ENCODE measurements at regions not wholly inside any gene's neighbourhood (a gene's known extent, or its start where the extent isn't known, plus 50 kb on each side); places are given as distances from the start of the nearest gene placed in this dataset.

- Histone ChIP-seq H3K36me3 (replicated peaks; ENCODE audit: insufficient read depth, low read depth) (no peaks in the 10 kb centered on the region), H3K9me2 (replicated peaks; ENCODE audit: insufficient read depth) (no peaks in the 10 kb centered on the region), H3K4me3 (no peak overlapping the region), H3K4me1 (ENCODE audit: insufficient read depth) (peaks cover 8% of the 10 kb centered on the region), H3K27me3 (no peaks in the 10 kb centered on the region), H3K4me2 (no peak overlapping the region), H3K9me3 (ENCODE audit: low read depth) (no peaks in the 10 kb centered on the region), H3K79me2 (no peaks in the 10 kb centered on the region), H3K27ac (no peak overlapping the region), H4K20me1 (ENCODE audit: insufficient read depth, poor library complexity, severe bottlenecking) (no peaks in the 10 kb centered on the region), H2AFZ (no peak overlapping the region)
- no peak for DNase-seq (ENCODE audit: low spot score)
- no peak for TF ChIP-seq EZH2 (IDR thresholded peaks at IDR 0.05; ENCODE audit: borderline replicate concordance)
- no peak for TF ChIP-seq CTCF (IDR thresholded peaks at IDR 0.05; ENCODE audit: poor library complexity)
- no peak for TF ChIP-seq EZH2phosphoT487 (IDR thresholded peaks at IDR 0.05; ENCODE audit: low read depth, severe bottlenecking, unreplicated experiment)
- WGBS (ENCODE audit: low lambda C conversion rate, missing lambda C conversion rate): 86% methylated on average over 1 of the region's 1 CpG
Observed at GRCh38 chr6:15014958-15015357, 230.9 kb upstream of the JARID2 start.

- H3K9me2 ChIP-seq (replicated peaks; ENCODE audit: insufficient read depth): no peaks in the 10 kb centered on the region
- H3K27ac ChIP-seq: no peak overlapping the region
- H3K36me3 ChIP-seq (replicated peaks; ENCODE audit: insufficient read depth, low read depth): no peaks in the 10 kb centered on the region
- no peak overlapping the region for H2AFZ ChIP-seq
- 49% methylated on average over 6 of the region's 6 CpGs for WGBS (ENCODE audit: low lambda C conversion rate, missing lambda C conversion rate)
- peaks cover 8% of the 10 kb centered on the region for H3K4me1 ChIP-seq (ENCODE audit: insufficient read depth)
- TF ChIP-seq EZH2 (IDR thresholded peaks at IDR 0.05; ENCODE audit: borderline replicate concordance) (no peak), EZH2phosphoT487 (IDR thresholded peaks at IDR 0.05; ENCODE audit: low read depth, severe bottlenecking, unreplicated experiment) (no peak), CTCF (IDR thresholded peaks at IDR 0.05; ENCODE audit: poor library complexity) (no peak)
- no peaks in the 10 kb centered on the region for H4K20me1 ChIP-seq (ENCODE audit: insufficient read depth, poor library complexity, severe bottlenecking)
- peak overlapping the region; percentile 36 for H3K4me2 ChIP-seq
- no peak for DNase-seq (ENCODE audit: low spot score)
- H3K79me2 ChIP-seq: no peaks in the 10 kb centered on the region
- no peaks in the 10 kb centered on the region for H3K9me3 ChIP-seq (ENCODE audit: low read depth)
- H3K27me3 ChIP-seq: no peaks in the 10 kb centered on the region
- no peak overlapping the region for H3K4me3 ChIP-seq
Observed at GRCh38 chr6:15016813-15017212, 229.1 kb upstream of the JARID2 start.

- H3K27ac ChIP-seq: no peak overlapping the region
- no peaks in the 10 kb centered on the region for H3K27me3 ChIP-seq
- TF ChIP-seq EZH2phosphoT487 (IDR thresholded peaks at IDR 0.05; ENCODE audit: low read depth, severe bottlenecking, unreplicated experiment) (no peak), EZH2 (IDR thresholded peaks at IDR 0.05; ENCODE audit: borderline replicate concordance) (no peak), CTCF (IDR thresholded peaks at IDR 0.05; ENCODE audit: poor library complexity) (no peak)
- no peaks in the 10 kb centered on the region for H3K9me3 ChIP-seq (ENCODE audit: low read depth)
- H2AFZ ChIP-seq: no peak overlapping the region
- no peak overlapping the region for H3K4me3 ChIP-seq
- H3K4me1 ChIP-seq (ENCODE audit: insufficient read depth): peaks cover 8% of the 10 kb centered on the region
- H3K36me3 ChIP-seq (replicated peaks; ENCODE audit: insufficient read depth, low read depth): no peaks in the 10 kb centered on the region
- H3K79me2 ChIP-seq: no peaks in the 10 kb centered on the region
- no peaks in the 10 kb centered on the region for H3K9me2 ChIP-seq (replicated peaks; ENCODE audit: insufficient read depth)
- WGBS (ENCODE audit: low lambda C conversion rate, missing lambda C conversion rate): 25% methylated on average over 11 of the region's 11 CpGs
- peak; percentile 38 for DNase-seq (ENCODE audit: low spot score)
- H3K4me2 ChIP-seq: peak overlapping the region; percentile 36
- no peaks in the 10 kb centered on the region for H4K20me1 ChIP-seq (ENCODE audit: insufficient read depth, poor library complexity, severe bottlenecking)
Observed at GRCh38 chr6:15017261-15017660, 228.6 kb upstream of the JARID2 start.

- H2AFZ ChIP-seq: no peak overlapping the region
- H3K36me3 ChIP-seq (replicated peaks; ENCODE audit: insufficient read depth, low read depth): no peaks in the 10 kb centered on the region
- no peak for TF ChIP-seq EZH2 (IDR thresholded peaks at IDR 0.05; ENCODE audit: borderline replicate concordance)
- no peak for TF ChIP-seq CTCF (IDR thresholded peaks at IDR 0.05; ENCODE audit: poor library complexity)
- no peak for TF ChIP-seq EZH2phosphoT487 (IDR thresholded peaks at IDR 0.05; ENCODE audit: low read depth, severe bottlenecking, unreplicated experiment)
- H3K79me2 ChIP-seq: no peaks in the 10 kb centered on the region
- WGBS (ENCODE audit: low lambda C conversion rate, missing lambda C conversion rate): 81% methylated on average over 9 of the region's 9 CpGs
- H3K4me3 ChIP-seq: no peak overlapping the region
- H3K9me3 ChIP-seq (ENCODE audit: low read depth): no peaks in the 10 kb centered on the region
- no peak for DNase-seq (ENCODE audit: low spot score)
- H3K4me1 ChIP-seq (ENCODE audit: insufficient read depth): peaks cover 8% of the 10 kb centered on the region
- no peaks in the 10 kb centered on the region for H4K20me1 ChIP-seq (ENCODE audit: insufficient read depth, poor library complexity, severe bottlenecking)
- H3K27ac ChIP-seq: no peak overlapping the region
- H3K27me3 ChIP-seq: no peaks in the 10 kb centered on the region
- H3K4me2 ChIP-seq: peak overlapping the region; percentile 36
- no peaks in the 10 kb centered on the region for H3K9me2 ChIP-seq (replicated peaks; ENCODE audit: insufficient read depth)
Observed at GRCh38 chr6:15017803-15018202, 228.1 kb upstream of the JARID2 start.
